Neural progenitor cell (in vitro differentiated cells): ENCODE measurements at regions not wholly inside any gene's neighbourhood (a gene's known extent, or its start where the extent isn't known, plus 50 kb on each side); places are given as distances from the start of the nearest gene placed in this dataset.
"Not testable (repeated sequence)": the region's sequence is repeated elsewhere in the genome, so short reads cannot be mapped to it uniquely, and the experiment has no call there.

Source experiments
- EZH2phosphoT487 ChIP-seq: fragments of 200-600 bp; sonication (generic); IDR thresholded peaks from 2 replicates; pipeline ENCODE4 v1.6.1; 2017; ENCODE audit warnings: antibody characterized with exemption
- TF ChIP-seq, protein P1 (sequence below): fragments of 200-600 bp; sonication (generic); IDR thresholded peaks from 2 replicates; pipeline ENCODE4 v1.5.1; 2017; ENCODE audit warnings: antibody characterized with exemption, mild to moderate bottlenecking

DNA sequence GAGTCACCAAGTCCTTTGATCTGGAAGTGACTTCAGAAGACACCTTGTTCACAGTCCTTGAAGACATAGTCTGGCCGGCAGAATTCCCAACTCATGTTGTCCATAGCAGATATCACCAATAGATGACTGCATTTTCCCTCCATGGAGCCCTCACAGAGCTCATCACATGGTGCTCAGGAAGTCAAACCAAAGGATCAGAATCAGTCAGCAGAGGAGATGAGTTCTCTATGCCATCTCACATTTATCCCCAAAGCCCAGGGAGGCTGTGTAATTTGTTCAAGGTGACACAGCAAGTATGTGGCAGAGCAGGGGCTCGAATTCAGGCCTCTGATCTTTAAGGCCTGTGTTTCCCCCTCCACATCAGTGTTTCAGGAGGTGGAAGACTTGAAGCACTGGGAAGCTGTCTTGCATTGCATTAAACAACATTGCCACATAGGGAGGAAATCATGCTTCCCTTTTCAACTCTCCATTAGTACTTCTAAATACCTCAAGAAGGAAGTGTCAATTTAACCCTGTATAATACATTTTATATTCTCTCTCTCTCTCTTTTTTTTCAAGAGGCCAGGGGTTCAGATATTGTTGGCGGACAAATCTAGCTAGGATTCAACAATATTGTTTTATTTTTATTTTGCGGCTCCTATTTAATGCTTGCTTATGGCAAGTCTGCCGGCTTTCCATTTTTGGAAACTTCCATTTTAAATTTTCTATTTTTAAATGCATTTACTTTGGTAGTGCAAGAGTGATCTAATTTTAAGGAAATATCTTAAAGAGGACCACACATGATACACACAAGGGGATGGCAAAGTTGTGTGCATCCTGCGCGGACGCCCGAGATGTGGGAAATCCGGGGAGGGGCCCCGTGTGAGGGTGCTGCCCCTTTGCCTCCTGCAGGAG lies 61.9 kb downstream of the NPIPB5 start:
- TF ChIP-seq, protein P1, sequence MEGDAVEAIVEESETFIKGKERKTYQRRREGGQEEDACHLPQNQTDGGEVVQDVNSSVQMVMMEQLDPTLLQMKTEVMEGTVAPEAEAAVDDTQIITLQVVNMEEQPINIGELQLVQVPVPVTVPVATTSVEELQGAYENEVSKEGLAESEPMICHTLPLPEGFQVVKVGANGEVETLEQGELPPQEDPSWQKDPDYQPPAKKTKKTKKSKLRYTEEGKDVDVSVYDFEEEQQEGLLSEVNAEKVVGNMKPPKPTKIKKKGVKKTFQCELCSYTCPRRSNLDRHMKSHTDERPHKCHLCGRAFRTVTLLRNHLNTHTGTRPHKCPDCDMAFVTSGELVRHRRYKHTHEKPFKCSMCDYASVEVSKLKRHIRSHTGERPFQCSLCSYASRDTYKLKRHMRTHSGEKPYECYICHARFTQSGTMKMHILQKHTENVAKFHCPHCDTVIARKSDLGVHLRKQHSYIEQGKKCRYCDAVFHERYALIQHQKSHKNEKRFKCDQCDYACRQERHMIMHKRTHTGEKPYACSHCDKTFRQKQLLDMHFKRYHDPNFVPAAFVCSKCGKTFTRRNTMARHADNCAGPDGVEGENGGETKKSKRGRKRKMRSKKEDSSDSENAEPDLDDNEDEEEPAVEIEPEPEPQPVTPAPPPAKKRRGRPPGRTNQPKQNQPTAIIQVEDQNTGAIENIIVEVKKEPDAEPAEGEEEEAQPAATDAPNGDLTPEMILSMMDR = not testable (repeated sequence)
- not testable (repeated sequence) for TF ChIP-seq EZH2phosphoT487
